ENCODE measurements at regions not wholly inside any gene's neighbourhood (a gene's known extent, or its start where the extent isn't known, plus 50 kb on each side); places are given as distances from the start of the nearest gene placed in this dataset.

DNA sequence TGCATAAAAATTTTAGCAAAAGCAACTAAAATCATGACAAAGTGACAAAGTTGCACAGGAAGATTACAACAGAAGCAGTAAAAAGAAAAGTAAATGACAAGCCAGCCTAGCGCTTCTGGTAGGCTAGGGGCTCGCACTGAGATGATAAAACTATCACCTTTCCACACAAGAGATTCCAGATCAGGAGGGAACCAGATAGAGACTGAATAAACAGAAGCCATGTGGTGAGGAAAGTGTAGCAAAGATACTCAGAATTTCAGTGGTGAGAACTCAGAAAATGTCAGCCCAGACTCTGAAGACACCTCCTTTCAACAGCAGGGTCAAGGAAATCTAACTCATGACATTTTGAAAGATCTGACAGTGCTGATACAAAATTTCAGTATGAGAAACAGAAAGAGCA, 77.4 kb upstream of the DNAJC10 start:
- TF ChIP-seq, protein P1, sequence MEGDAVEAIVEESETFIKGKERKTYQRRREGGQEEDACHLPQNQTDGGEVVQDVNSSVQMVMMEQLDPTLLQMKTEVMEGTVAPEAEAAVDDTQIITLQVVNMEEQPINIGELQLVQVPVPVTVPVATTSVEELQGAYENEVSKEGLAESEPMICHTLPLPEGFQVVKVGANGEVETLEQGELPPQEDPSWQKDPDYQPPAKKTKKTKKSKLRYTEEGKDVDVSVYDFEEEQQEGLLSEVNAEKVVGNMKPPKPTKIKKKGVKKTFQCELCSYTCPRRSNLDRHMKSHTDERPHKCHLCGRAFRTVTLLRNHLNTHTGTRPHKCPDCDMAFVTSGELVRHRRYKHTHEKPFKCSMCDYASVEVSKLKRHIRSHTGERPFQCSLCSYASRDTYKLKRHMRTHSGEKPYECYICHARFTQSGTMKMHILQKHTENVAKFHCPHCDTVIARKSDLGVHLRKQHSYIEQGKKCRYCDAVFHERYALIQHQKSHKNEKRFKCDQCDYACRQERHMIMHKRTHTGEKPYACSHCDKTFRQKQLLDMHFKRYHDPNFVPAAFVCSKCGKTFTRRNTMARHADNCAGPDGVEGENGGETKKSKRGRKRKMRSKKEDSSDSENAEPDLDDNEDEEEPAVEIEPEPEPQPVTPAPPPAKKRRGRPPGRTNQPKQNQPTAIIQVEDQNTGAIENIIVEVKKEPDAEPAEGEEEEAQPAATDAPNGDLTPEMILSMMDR (IDR thresholded peaks at IDR 0.05) = no peak
- no peak for TF ChIP-seq POLR2A (IDR thresholded peaks at IDR 0.05)
